Ovary (tissue), 3 donors: ENCODE measurements at regions not wholly inside any gene's neighbourhood (a gene's known extent, or its start where the extent isn't known, plus 50 kb on each side); places are given as distances from the start of the nearest gene placed in this dataset.

Experiments
- CTCF ChIP-seq, 3 donors: fragments of 450-650 bp in 2 of 3; fragments of 200-600 bp in 1 of 3; IDR thresholded peaks; one replicate each; pipeline versions ENCODE4 v1.5.1 to v1.8.0; 2016 to 2022; ENCODE audit warnings: antibody characterized with exemption in 3 of 3, mild to moderate bottlenecking in 1 of 3
- POLR2A ChIP-seq: fragments of 450-650 bp; IDR thresholded peaks from one replicate; pipeline ENCODE4 v1.6.1; 2017; ENCODE audit warnings: antibody characterized with exemption, mild to moderate bottlenecking, moderate library complexity
- donor health status: DM: no; HTN: no; CAD: no.

GRCh38 chr2:134097740-134098139 lies 156.1 kb upstream of the MGAT5 start:
- TF ChIP-seq CTCF (IDR thresholded peaks at IDR 0.05) (no peak), POLR2A (no peak)
